ENCODE measurements at regions not wholly inside any gene's neighbourhood (a gene's known extent, or its start where the extent isn't known, plus 50 kb on each side); places are given as distances from the start of the nearest gene placed in this dataset.

DNA sequence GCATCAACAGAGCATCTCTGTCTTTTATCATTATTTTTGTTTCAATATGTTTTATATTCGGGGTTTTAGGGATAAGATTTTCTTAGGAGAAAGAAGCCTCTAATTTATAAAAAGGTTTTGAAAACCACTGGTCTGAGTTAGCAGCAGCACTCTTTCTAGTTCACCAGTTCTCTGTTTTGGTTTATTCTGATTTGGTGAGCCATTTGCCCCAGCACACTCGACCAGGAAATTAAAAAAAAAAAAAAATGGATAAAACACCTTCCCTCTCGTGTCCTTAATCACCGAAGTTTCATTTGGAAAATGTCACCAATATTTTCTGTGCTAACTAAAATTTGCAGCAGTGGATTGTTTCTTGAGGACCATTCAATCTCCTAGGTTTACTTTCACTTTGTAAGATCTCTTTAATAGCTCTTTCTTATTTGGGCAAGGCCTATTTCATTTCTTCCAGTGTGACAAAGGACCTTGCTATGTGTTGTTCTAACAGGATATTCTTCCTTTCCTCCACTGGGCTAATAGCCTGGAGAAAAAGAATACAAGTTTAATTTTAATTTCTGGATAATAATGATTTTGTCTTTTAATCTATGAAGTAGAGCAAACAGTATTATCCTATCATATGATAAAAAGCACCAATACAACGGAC lies 57.8 kb upstream of the ANXA1 start:
- TF ChIP-seq, protein P1, sequence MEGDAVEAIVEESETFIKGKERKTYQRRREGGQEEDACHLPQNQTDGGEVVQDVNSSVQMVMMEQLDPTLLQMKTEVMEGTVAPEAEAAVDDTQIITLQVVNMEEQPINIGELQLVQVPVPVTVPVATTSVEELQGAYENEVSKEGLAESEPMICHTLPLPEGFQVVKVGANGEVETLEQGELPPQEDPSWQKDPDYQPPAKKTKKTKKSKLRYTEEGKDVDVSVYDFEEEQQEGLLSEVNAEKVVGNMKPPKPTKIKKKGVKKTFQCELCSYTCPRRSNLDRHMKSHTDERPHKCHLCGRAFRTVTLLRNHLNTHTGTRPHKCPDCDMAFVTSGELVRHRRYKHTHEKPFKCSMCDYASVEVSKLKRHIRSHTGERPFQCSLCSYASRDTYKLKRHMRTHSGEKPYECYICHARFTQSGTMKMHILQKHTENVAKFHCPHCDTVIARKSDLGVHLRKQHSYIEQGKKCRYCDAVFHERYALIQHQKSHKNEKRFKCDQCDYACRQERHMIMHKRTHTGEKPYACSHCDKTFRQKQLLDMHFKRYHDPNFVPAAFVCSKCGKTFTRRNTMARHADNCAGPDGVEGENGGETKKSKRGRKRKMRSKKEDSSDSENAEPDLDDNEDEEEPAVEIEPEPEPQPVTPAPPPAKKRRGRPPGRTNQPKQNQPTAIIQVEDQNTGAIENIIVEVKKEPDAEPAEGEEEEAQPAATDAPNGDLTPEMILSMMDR (IDR thresholded peaks at IDR 0.05; ENCODE audit: borderline replicate concordance, extremely low read depth, low read length, poor library complexity, severe bottlenecking) = no peak
- no peak for TF ChIP-seq EZH2 (IDR thresholded peaks at IDR 0.05; ENCODE audit: borderline replicate concordance, low read depth, low read length, severe bottlenecking)

All from DND-41 (cell line).